CD4-positive, alpha-beta T cell (primary cell): ENCODE measurements at regions not wholly inside any gene's neighbourhood (a gene's known extent, or its start where the extent isn't known, plus 50 kb on each side); places are given as distances from the start of the nearest gene placed in this dataset.

Source experiments
- ATAC-seq: fragments of 200-7000 bp; cut with Tn5 transposase; one replicate; pipeline ENCODE4 v1.10.0; 2022; ENCODE audit warnings: mild to moderate bottlenecking; ENCODE audit not compliant: poor library complexity
- CTCF ChIA-PET: fragments of 350-600 bp; sonication (Branson Sonifier 250); formaldehyde crosslinking; loops from one replicate; lab custom pipeline; 2021; ENCODE audit warnings: antibody characterized with exemption, inconsistent platforms; lab: Charles Lee
- POLR2A ChIA-PET: fragments of 350-600 bp; sonication (Branson Sonifier 250); formaldehyde crosslinking; loops from one replicate; lab custom pipeline; 2021; ENCODE audit warnings: antibody characterized with exemption, inconsistent platforms; lab: Charles Lee
- DNase-seq, 14 experiments: peaks; one replicate each; pipeline ENCODE4 v3.0.0-alpha.2; 2013 to 2020; ENCODE audit warnings: mixed read lengths in 2 of 14
- H3K27ac ChIP-seq, 2 donors: one replicate each; pipeline versions ENCODE4 v1.5.1 to v1.7.0; 2013; ENCODE audit warnings: low read length in 2 of 2, low read depth in 1 of 2, mild to moderate bottlenecking in 1 of 2
- H3K27me3 ChIP-seq, 2 experiments: 1 replicate in 1 of 2; 2 replicates in 1 of 2; pipeline versions ENCODE4 v1.6.1 to v1.7.0; 2013; ENCODE audit warnings: low read length in 2 of 2, control low read depth in 1 of 2, mild to moderate bottlenecking in 1 of 2, moderate library complexity in 1 of 2; ENCODE audit not compliant: insufficient read depth in 2 of 2, control insufficient read depth in 1 of 2
- H3K36me3 ChIP-seq: one replicate; pipeline ENCODE4 v1.6.1; 2013; ENCODE audit warnings: low read length, control low read depth; ENCODE audit not compliant: insufficient read depth
- H3K4me1 ChIP-seq: one replicate; pipeline ENCODE4 v1.6.1; 2013; ENCODE audit warnings: low read length, control low read depth; ENCODE audit not compliant: insufficient read depth
- H3K4me3 ChIP-seq: one replicate; pipeline ENCODE4 v1.5.1; 2013; ENCODE audit warnings: mild to moderate bottlenecking, low read length, moderate library complexity
- H3K9me3 ChIP-seq, 2 experiments: 1 replicate in 1 of 2; 2 replicates in 1 of 2; pipeline versions ENCODE4 v1.6.1 to v1.7.0; 2013; ENCODE audit warnings: low read length in 2 of 2, mild to moderate bottlenecking in 2 of 2, control low read depth in 1 of 2, moderate library complexity in 1 of 2; ENCODE audit not compliant: control insufficient read depth in 1 of 2, insufficient read depth in 1 of 2
- H3K27ac Mint-ChIP-seq: one replicate; pipeline ENCODE4 v1.8.0; 2020; ENCODE audit warnings: mixed read lengths
- H3K27me3 Mint-ChIP-seq: one replicate; pipeline ENCODE4 v1.8.0; 2021; ENCODE audit warnings: mixed read lengths
- H3K36me3 Mint-ChIP-seq: one replicate; pipeline ENCODE4 v1.8.0; 2021; ENCODE audit warnings: low read depth, mixed read lengths
- H3K4me1 Mint-ChIP-seq: one replicate; pipeline ENCODE4 v1.8.0; 2021; ENCODE audit warnings: low read depth, mixed read lengths
- H3K4me3 Mint-ChIP-seq: one replicate; pipeline ENCODE4 v1.8.0; 2020; ENCODE audit warnings: mild to moderate bottlenecking, mixed read lengths
- H3K9me3 Mint-ChIP-seq: one replicate; pipeline ENCODE4 v1.8.0; 2020; ENCODE audit warnings: mixed read lengths
- CTCF ChIP-seq: fragments of 200-600 bp; IDR thresholded peaks from one replicate; pipeline ENCODE4 v1.8.0; 2022; ENCODE audit warnings: antibody characterized with exemption, mild to moderate bottlenecking
- intact Hi-C, 2 experiments: fragments of 100-400 bp; cut with DNase I in 1 of 2; cut with micrococcal nuclease in 1 of 2; formaldehyde crosslinking; loops; one replicate each; pipeline versions ENCODE4 v1.15.1 to v1.9.0; 2023 to 2025; cut with DNase I, micrococcal nuclease

- Mint-ChIP-seq H3K4me1 (no peaks in the 10 kb centered on the region), H3K9me3 (no peaks in the 10 kb centered on the region), H3K27me3 (no peaks in the 10 kb centered on the region), H3K27ac (no peak overlapping the region), H3K4me3 (no peak overlapping the region), H3K36me3 (no peaks in the 10 kb centered on the region)
- no peak for ATAC-seq
- ChIA-PET CTCF (no interaction called here), POLR2A (no interaction called here)
- TF ChIP-seq CTCF: no peak
- no peak overlapping the region for H3K4me3 ChIP-seq
- intact Hi-C loops: no loop called here
- no peak overlapping the region for H3K27ac ChIP-seq
- no peak for DNase-seq
- no peaks in the 10 kb centered on the region for H3K4me1 ChIP-seq
- H3K27me3 ChIP-seq: no peaks in the 10 kb centered on the region
- no peaks in the 10 kb centered on the region for H3K9me3 ChIP-seq
- no peaks in the 10 kb centered on the region for H3K36me3 ChIP-seq
Measured at GRCh38 chr18:66819235-66819634, 215.3 kb upstream of the CDH19 start.

- ATAC-seq (no peak), DNase-seq (no peak)
- Histone ChIP-seq H3K27ac (no peak overlapping the region), H3K4me1 (no peaks in the 10 kb centered on the region), H3K4me3 (no peak overlapping the region), H3K9me3 (no peaks in the 10 kb centered on the region), H3K36me3 (no peaks in the 10 kb centered on the region), H3K27me3 (no peaks in the 10 kb centered on the region)
- Mint-ChIP-seq H3K27ac (no peak overlapping the region), H3K4me3 (no peak overlapping the region), H3K9me3 (no peaks in the 10 kb centered on the region), H3K36me3 (no peaks in the 10 kb centered on the region), H3K27me3 (no peaks in the 10 kb centered on the region), H3K4me1 (no peaks in the 10 kb centered on the region)
- POLR2A ChIA-PET: no interaction called here
- no peak for TF ChIP-seq CTCF
- intact Hi-C loops: no loop called here
- CTCF ChIA-PET: no interaction called here
Measured at GRCh38 chr18:66813138-66813537, 209.2 kb upstream of the CDH19 start.

- CTCF ChIA-PET: no interaction called here
- Mint-ChIP-seq H3K9me3 (no peaks in the 10 kb centered on the region), H3K4me3 (no peak overlapping the region), H3K4me1 (no peaks in the 10 kb centered on the region), H3K36me3 (no peaks in the 10 kb centered on the region), H3K27ac (no peak overlapping the region), H3K27me3 (no peaks in the 10 kb centered on the region)
- H3K27me3 ChIP-seq: no peaks in the 10 kb centered on the region
- no peak overlapping the region for H3K27ac ChIP-seq
- DNase-seq: no peak
- H3K4me3 ChIP-seq: no peak overlapping the region
- POLR2A ChIA-PET: no interaction called here
- TF ChIP-seq CTCF: no peak
- ATAC-seq: no peak
- intact Hi-C loops: no loop called here
- H3K36me3 ChIP-seq: no peaks in the 10 kb centered on the region
- H3K9me3 ChIP-seq: no peaks in the 10 kb centered on the region
- no peaks in the 10 kb centered on the region for H3K4me1 ChIP-seq
Measured at GRCh38 chr18:66795051-66795450, 191.2 kb upstream of the CDH19 start.
